ELR (cell line): ENCODE measurements at regions not wholly inside any gene's neighbourhood (a gene's known extent, or its start where the extent isn't known, plus 50 kb on each side); places are given as distances from the start of the nearest gene placed in this dataset.

Experiments used
- DNase-seq: peaks from one replicate; pipeline ENCODE4 v3.0.0-alpha.2; 2015; ENCODE audit warnings: low read depth

- peak; percentile 99 for DNase-seq
These were observed 498.1 kb upstream of the TNC start for GRCh38 chr9:115615821-115616665.

GRCh38 chr9:115616666-115617239 is 498.8 kb upstream of the TNC start:
- DNase-seq: no peak

- no peak for DNase-seq
These were observed 507.3 kb upstream of the TNC start for GRCh38 chr9:115625251-115625650.

- no peak for DNase-seq
These were observed 508.0 kb upstream of the TNC start for GRCh38 chr9:115625954-115626353.

- DNase-seq: no peak
These were observed 509.6 kb upstream of the TNC start for GRCh38 chr9:115627511-115627910.

- DNase-seq: no peak
These were observed 510.5 kb upstream of the TNC start for GRCh38 chr9:115628426-115628825.

GRCh38 chr9:115629879-115630840 is 512.2 kb upstream of the TNC start:
- DNase-seq: no peak

- no peak for DNase-seq
These were observed 514.4 kb upstream of the TNC start for GRCh38 chr9:115632391-115632790.

GRCh38 chr9:115633104-115633503 is 515.1 kb upstream of the TNC start:
- DNase-seq: no peak

- DNase-seq: no peak
These were observed 517.8 kb upstream of the PAPPA start for GRCh38 chr9:115635680-115636383.

GRCh38 chr9:115636596-115636995 is 517.0 kb upstream of the PAPPA start:
- DNase-seq: no peak

- DNase-seq: no peak
These were observed 515.9 kb upstream of the PAPPA start for GRCh38 chr9:115637661-115638060.

- peak; percentile 94 for DNase-seq
These were observed 512.7 kb upstream of the PAPPA start for GRCh38 chr9:115640887-115641286.

- no peak for DNase-seq
These were observed 511.3 kb upstream of the PAPPA start for GRCh38 chr9:115642285-115642684.

GRCh38 chr9:115643948-115644727 is 509.5 kb upstream of the PAPPA start:
- DNase-seq: no peak

- DNase-seq: peak; percentile 95
These were observed 503.6 kb upstream of the PAPPA start for GRCh38 chr9:115649991-115650472.

- peak; percentile 92 for DNase-seq
These were observed 502.8 kb upstream of the PAPPA start for GRCh38 chr9:115650768-115651167.

- DNase-seq: no peak
These were observed 502.1 kb upstream of the PAPPA start for GRCh38 chr9:115651461-115651860.

GRCh38 chr9:115653171-115653606 is 500.4 kb upstream of the PAPPA start:
- peak; percentile 28 for DNase-seq

GRCh38 chr9:115657695-115658094 is 495.9 kb upstream of the PAPPA start:
- no peak for DNase-seq

- no peak for DNase-seq
These were observed 488.1 kb upstream of the PAPPA start for GRCh38 chr9:115665519-115665918.
